ENCODE measurements at regions not wholly inside any gene's neighbourhood (a gene's known extent, or its start where the extent isn't known, plus 50 kb on each side); places are given as distances from the start of the nearest gene placed in this dataset.

DNA sequence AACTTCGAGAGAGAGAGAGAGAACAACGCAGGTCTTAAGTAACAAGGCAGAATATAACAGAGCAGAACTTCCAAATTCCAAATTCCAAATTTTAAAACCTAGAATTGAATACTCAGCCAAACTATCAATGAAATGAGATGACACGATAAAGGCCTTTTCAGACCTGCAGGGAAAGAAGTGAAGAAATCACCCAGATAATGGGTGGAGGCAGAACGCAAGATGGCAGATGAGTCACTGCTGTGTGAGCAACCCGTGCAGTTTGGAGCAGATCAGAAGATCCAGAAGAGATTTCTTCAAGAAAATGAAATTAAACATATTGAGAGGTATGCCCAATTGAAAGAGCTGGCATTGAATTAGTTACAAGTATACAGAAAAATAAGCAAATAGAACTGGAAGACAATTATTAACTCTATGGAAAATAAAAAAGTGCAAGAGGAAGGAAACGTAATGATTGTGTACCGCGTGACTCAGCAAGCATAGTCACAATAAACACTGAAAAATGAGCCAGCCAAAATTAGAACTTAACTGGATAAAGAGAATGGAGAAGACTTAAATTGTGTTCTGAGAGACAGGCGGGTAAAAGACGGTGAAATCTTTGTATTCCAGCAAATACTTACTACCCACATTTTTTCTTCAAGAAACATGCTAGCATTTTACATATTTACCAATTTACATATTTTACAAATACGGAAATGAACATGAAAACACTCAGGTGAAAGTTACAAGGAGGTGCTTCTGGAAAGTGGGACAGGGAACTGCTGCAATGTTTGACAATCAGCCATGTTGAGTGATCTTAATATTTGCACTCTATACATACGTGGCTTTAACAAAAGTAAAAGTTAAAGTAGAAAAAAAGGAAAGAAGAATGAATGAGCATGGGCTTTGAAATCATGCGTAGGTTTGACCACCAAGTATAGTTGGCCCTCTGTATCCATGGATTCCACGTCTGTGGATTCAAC is 87.9 kb upstream of the CDYL start:
- Mint-ChIP-seq H3K4me3 (no peak overlapping the region), H3K36me3 (no peaks in the 10 kb centered on the region), H3K4me1 (peaks cover 0 to under 1% (median 0%) of the 10 kb centered on the region in 3 donors), H3K27me3 (peaks cover 9% of the 10 kb centered on the region), H3K9me3 (peaks cover 0 to 7% (median 2%) of the 10 kb centered on the region in 3 donors), H3K27ac (peak overlapping the region in 1 of 3 donors; percentile 54)

DNA sequence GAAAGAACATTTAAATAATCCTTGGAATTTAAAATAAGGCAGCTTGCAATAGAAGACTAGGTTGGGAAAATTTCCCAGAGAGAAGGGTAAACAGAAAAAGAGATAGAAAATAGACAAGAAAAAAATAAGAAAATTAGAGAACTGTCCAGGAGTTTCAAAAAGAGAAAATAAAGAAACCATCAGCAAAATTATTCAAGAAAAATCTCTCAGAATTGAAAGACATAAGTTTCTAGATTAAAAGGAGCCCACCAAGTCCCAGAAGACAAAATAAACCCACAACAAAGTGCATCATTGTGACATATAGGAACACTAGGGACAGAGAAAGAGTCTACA is 88.6 kb upstream of the CDYL start:
- no peaks in the 10 kb centered on the region for H3K36me3 Mint-ChIP-seq
- H3K9me3 Mint-ChIP-seq, result peaks cover 0 to 7% (median 2%) of the 10 kb centered on the region in 3 donors
- no peak overlapping the region for H3K27ac Mint-ChIP-seq
- no peaks in the 10 kb centered on the region for H3K4me1 Mint-ChIP-seq
- H3K4me3 Mint-ChIP-seq, result no peak overlapping the region
- peaks cover 9% of the 10 kb centered on the region for H3K27me3 Mint-ChIP-seq

DNA sequence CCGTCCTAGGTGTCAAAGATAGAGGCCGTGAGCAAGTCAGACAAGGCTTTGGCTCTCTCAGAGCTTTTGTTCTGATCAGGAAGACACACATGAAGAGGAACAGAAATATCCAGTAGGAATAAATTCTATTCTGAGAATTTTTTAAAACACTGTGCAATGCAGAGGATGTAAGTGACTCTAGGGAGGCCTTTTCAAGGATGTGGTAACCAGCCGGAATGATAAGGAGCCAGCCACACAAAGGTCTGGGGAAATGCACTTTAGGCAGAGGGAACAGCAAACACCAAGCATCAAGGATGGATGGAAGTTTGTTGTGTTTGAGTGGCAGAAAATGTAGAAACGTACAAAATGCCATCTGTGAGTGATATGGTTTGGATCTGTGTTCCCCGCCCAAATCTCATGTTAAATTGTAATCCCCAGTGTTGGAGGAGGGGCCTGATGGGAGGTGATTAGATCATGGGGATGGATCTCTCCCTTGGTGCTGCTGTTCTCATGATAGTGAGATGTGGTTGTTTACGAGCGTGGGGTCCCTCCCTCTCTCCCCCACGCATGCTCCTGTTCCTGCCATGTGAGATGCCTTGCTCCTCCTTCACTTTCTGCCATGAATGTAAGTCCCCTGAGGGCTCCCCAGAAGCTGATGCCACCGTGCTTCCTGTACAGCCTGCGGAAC is 93.6 kb upstream of the CDYL start:
- H3K4me3 Mint-ChIP-seq, result no peak overlapping the region
- H3K4me1 Mint-ChIP-seq, result no peaks in the 10 kb centered on the region
- peaks cover 0 to 2% (median 0%) of the 10 kb centered on the region in 3 donors for H3K9me3 Mint-ChIP-seq
- no peak overlapping the region for H3K27ac Mint-ChIP-seq
- H3K36me3 Mint-ChIP-seq, result peaks cover 1% of the 10 kb centered on the region
- H3K27me3 Mint-ChIP-seq, result peaks cover 9% of the 10 kb centered on the region

DNA sequence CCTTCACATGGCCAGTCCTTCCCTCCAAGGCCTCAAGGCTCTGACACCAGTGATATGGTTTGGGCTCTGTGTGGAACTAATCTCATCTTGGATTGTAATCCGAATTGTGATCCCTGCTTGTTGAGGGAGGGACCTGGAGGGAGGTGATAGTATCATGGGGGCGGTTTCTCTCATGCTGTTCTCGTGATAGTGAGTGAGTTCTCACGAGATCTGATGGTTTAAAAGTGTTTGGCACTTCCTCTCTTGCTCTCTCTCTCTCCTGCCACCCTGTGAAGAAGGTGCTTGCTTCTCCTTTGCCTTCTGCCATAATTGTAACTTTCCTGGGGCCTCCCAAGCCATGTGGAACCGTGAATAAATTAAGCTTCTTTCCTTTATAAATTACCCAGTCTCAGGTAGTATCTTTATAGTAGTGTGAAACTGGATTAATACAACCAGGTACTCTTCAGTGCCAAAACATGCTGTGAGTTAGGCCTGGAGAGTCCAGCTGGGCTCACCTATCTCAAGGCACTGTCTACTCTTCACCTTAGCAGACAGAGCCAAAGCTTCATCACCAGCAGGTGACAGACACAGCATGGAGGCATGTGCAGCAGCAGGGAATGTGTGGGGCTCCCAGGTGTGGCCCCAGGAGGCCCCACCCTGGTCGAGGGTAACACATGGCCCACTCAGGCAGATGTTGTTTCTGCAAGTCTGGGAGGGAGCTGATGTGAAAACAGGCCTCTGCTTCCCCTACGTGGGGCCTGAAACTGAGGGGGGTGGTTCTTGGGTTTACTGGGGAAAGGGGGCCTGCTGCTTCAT is 97.5 kb upstream of the CDYL start:
- H3K4me1 Mint-ChIP-seq, result no peaks in the 10 kb centered on the region
- peaks cover 4% of the 10 kb centered on the region for H3K27me3 Mint-ChIP-seq
- peaks cover 0 to 2% (median 0%) of the 10 kb centered on the region in 3 donors for H3K9me3 Mint-ChIP-seq
- no peak overlapping the region for H3K4me3 Mint-ChIP-seq
- H3K36me3 Mint-ChIP-seq, result peaks cover 1% of the 10 kb centered on the region
- no peak overlapping the region for H3K27ac Mint-ChIP-seq

DNA sequence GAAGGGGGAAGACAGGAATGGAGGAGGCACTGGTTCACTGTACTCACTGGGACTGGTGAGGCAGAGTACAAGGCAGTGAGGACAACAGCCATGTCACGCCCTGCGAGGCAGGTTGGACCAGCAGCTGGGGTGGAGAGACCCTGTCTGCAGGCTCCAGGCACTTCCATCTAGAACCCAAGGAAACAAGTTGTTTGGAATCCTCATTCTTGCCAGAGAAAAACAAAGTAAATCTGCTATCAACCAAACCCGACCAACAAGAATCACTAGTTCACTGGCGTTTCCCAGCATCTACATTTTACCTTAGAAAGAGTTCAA is 98.5 kb upstream of the CDYL start:
- Mint-ChIP-seq H3K4me1 (no peaks in the 10 kb centered on the region), H3K27ac (no peak overlapping the region), H3K4me3 (no peak overlapping the region), H3K27me3 (peaks cover 4% of the 10 kb centered on the region), H3K9me3 (peaks cover 0 to 2% (median 0%) of the 10 kb centered on the region in 3 donors), H3K36me3 (peaks cover 1% of the 10 kb centered on the region)

DNA sequence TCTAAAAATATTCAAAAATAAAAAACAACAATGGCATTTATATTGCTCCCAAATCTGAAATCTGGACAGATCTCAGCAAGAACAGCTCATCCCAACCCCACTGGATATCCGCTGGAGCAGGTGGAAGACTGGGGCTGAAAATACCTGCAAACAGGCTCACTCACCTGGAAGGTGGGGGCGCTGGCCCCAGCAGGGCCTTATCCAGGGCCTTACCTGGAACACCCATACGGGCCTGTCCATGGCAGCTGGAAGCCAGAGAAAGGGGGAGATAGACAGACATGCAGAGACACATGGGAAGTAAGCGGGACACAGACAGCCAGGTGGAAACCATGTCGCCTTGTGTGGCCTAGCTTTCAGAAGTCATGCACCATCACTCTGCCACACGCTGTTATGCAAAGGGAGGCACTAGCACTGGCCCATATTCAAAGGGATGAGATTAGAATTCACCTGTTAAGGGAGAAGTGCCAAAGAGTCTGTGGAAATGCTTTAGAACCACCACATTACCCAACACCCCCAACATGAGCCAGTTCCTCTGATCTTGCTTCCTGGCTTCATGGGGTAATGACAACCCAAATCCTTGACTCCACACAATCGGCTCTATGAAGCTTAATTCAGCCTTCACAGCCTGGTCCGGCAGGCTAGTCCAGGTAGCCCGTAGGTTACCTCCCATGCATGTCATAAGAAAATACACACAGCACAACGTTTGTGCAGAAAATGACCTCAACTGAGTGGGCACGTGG is 99.0 kb upstream of the CDYL start:
- Mint-ChIP-seq H3K4me1 (no peaks in the 10 kb centered on the region), H3K36me3 (peaks cover 1% of the 10 kb centered on the region), H3K9me3 (peaks cover 0 to 2% (median 0%) of the 10 kb centered on the region in 3 donors), H3K27me3 (peaks cover 4% of the 10 kb centered on the region), H3K27ac (no peak overlapping the region), H3K4me3 (peak overlapping the region in 1 of 4 donors; percentile 6)

DNA sequence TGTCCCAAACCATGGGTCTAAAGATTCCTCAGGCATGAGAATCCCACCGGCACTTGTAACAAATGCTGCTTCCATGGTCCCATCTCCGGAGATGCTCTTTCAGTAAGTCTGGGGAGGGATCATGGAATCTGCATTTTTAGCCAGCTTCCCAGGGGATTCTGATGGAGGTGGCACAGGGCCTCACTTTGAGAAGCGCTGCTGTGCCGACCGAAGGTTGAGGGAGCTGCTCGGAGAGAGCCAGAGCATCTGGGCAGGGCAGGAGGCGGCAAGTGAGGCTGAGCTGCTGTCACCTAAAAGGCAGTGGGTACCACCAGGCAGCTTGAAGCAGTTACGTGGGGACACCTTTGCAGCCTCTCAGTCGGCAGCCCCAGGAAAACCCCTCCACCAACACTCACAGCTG is 100.2 kb upstream of the CDYL start:
- no peak overlapping the region for H3K27ac Mint-ChIP-seq
- no peaks in the 10 kb centered on the region for H3K4me1 Mint-ChIP-seq
- no peak overlapping the region for H3K4me3 Mint-ChIP-seq
- no peaks in the 10 kb centered on the region for H3K9me3 Mint-ChIP-seq
- no peaks in the 10 kb centered on the region for H3K36me3 Mint-ChIP-seq
- peaks cover 5% of the 10 kb centered on the region for H3K27me3 Mint-ChIP-seq

DNA sequence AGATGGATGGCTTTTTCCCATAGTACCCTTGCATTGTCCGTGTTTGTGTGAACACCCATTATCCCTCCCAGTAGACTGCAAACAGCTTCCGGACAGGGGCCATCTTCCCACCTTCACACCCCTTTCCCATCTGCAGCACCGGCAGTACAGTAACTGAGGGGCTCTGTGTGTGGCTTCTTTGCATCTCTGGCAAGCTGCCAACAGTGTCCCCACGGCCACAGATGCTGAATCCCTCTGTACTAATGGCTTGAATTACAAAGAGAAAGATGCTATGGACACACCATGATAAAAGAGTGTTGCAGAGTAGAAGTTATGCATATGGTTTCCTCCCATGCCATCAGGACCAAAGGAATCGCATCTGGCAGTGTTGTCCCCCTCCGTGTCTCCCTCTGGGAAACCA is 101.1 kb upstream of the CDYL start:
- Mint-ChIP-seq H3K27ac (peak overlapping the region in 1 of 3 donors; percentile 73), H3K27me3 (peaks cover 5% of the 10 kb centered on the region), H3K4me1 (no peaks in the 10 kb centered on the region), H3K4me3 (no peak overlapping the region), H3K9me3 (no peaks in the 10 kb centered on the region), H3K36me3 (no peaks in the 10 kb centered on the region)

DNA sequence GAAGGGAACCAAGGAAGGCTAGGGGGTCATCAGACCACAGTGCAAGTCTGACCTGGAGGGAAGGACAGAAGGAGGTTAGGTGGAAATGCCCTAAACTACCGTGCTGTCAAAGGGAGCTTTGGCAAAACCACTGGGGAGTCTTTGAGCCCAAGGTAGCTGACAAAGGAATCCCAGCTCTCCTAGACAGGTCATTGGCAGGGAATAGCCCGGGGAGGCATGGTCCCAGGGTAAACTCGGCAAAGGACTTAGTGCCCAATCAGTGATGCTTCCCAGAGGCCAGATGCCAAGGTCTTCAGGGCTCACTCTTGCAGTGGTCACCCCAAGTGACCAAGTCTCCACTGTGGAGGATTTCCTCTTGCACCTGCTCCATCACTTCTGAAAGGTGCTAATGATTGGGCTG is 102.3 kb upstream of the CDYL start:
- Mint-ChIP-seq H3K27me3 (peaks cover 5% of the 10 kb centered on the region), H3K27ac (no peak overlapping the region), H3K9me3 (no peaks in the 10 kb centered on the region), H3K4me3 (no peak overlapping the region), H3K36me3 (no peaks in the 10 kb centered on the region), H3K4me1 (no peaks in the 10 kb centered on the region)

DNA sequence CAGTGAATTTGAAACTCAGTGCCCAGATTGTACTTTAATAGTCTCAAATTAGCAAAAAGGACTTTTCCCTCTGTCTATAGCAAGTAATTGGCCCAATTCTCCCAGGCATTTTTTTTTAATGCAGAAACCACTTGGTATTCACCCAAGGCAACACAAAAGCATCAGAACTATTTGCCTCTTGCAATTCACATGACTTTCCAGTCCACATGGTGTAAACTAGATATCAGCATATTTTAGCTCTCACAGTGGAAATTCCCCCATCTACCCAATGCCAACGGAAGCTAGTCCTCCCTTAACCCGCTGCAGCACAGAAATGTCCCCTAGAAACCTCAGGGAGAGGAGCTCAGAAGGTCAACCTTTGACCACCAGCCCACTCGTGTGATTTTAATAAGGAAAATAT is 103.4 kb upstream of the CDYL start:
- Mint-ChIP-seq H3K9me3 (no peaks in the 10 kb centered on the region), H3K4me1 (no peaks in the 10 kb centered on the region), H3K4me3 (no peak overlapping the region), H3K27ac (no peak overlapping the region), H3K36me3 (no peaks in the 10 kb centered on the region), H3K27me3 (peaks cover 5% of the 10 kb centered on the region)

DNA sequence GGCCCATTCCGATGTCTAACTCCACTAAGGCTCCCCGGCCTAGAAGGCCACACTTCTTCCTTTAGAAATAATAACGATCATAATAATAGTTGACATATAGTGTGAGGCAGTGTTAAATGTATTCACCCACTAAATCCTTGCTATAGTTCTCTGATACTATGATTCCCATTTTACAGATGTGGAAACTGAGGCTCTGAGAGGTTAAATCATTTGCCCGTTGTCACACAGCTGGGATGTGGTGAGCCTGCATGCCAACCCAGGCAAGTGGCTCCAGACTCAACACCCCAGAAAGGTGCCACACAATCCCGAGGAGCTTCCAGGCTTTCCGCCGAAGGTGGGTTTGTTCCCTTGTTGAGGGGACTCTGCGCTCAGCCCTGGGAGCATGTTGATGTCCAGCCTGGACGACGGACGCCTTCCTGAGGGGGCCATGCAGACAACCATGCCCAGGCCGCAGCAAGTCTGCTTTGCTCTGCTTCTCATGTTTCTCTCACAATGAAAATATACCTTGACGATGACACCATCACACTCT is 104.6 kb upstream of the CDYL start:
- Mint-ChIP-seq H3K4me1 (no peaks in the 10 kb centered on the region), H3K9me3 (no peaks in the 10 kb centered on the region), H3K27me3 (peaks cover 5% of the 10 kb centered on the region), H3K27ac (no peak overlapping the region), H3K4me3 (no peak overlapping the region), H3K36me3 (no peaks in the 10 kb centered on the region)

DNA sequence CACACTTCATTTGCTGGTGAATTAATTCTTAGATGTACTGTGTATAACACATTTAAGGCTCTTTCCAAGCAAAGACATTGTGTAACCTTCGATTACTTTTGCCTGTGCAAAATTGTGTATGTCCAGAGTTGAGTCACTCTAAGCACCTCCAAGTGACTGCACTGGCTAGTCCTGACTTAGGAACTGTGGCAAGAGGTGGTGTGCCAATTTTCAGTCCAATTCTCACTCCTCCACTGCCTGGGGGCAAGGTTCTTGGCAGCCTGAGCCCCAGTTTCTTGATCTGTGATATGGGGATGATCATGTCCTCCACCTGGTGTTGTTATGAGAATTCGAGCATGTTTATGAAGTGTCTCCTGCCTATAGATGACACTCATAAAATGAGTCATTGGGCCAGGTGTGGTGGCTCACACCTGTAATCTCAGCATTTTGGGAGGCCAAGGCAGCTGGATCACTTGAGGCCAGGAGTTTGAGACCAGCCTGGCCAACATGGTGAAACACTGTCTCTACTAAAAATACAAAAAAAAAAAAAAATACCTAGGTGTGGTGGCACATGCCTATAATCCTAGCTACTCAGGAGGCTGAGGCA is 105.3 kb upstream of the CDYL start:
- no peak overlapping the region for H3K4me3 Mint-ChIP-seq
- no peaks in the 10 kb centered on the region for H3K9me3 Mint-ChIP-seq
- peaks cover 5% of the 10 kb centered on the region for H3K27me3 Mint-ChIP-seq
- H3K27ac Mint-ChIP-seq, result no peak overlapping the region
- no peaks in the 10 kb centered on the region for H3K4me1 Mint-ChIP-seq
- no peaks in the 10 kb centered on the region for H3K36me3 Mint-ChIP-seq

DNA sequence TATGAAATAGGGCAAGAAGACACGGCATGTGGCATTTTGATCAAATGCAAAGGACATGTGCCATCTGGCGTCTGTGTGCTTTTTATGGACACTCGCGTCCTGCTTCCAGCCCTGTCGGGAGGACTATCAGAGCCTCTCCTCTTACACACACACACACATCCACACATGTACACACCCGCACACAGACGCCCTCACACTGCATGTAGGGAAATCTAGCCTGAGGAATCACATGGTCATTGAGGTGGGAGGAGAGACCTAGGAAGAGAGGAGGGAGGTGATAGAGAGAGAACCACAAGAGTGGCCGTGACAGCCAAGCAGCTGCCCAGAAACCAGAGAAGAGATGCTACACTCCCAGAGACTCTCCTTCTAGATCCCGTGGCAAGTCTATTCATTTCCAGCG is 105.9 kb upstream of the CDYL start:
- H3K4me1 Mint-ChIP-seq, result no peaks in the 10 kb centered on the region
- H3K27ac Mint-ChIP-seq, result no peak overlapping the region
- H3K36me3 Mint-ChIP-seq, result no peaks in the 10 kb centered on the region
- no peaks in the 10 kb centered on the region for H3K9me3 Mint-ChIP-seq
- H3K4me3 Mint-ChIP-seq, result no peak overlapping the region
- H3K27me3 Mint-ChIP-seq, result peaks cover 5% of the 10 kb centered on the region
